CD4-positive, alpha-beta T cell (primary cell): ENCODE measurements at regions not wholly inside any gene's neighbourhood (a gene's known extent, or its start where the extent isn't known, plus 50 kb on each side); places are given as distances from the start of the nearest gene placed in this dataset.

Experiments used
- ATAC-seq: fragments of 200-7000 bp; cut with Tn5 transposase; one replicate; pipeline ENCODE4 v1.10.0; 2022; ENCODE audit warnings: mild to moderate bottlenecking; ENCODE audit not compliant: poor library complexity
- CTCF ChIA-PET: fragments of 350-600 bp; sonication (Branson Sonifier 250); formaldehyde crosslinking; loops from one replicate; lab custom pipeline; 2021; ENCODE audit warnings: antibody characterized with exemption, inconsistent platforms; lab: Charles Lee
- POLR2A ChIA-PET: fragments of 350-600 bp; sonication (Branson Sonifier 250); formaldehyde crosslinking; loops from one replicate; lab custom pipeline; 2021; ENCODE audit warnings: antibody characterized with exemption, inconsistent platforms; lab: Charles Lee
- DNase-seq, 14 experiments: peaks; one replicate each; pipeline ENCODE4 v3.0.0-alpha.2; 2013 to 2020; ENCODE audit warnings: mixed read lengths in 2 of 14
- H3K27ac ChIP-seq, 2 donors: one replicate each; pipeline versions ENCODE4 v1.5.1 to v1.7.0; 2013; ENCODE audit warnings: low read length in 2 of 2, low read depth in 1 of 2, mild to moderate bottlenecking in 1 of 2
- H3K27me3 ChIP-seq, 2 experiments: 1 replicate in 1 of 2; 2 replicates in 1 of 2; pipeline versions ENCODE4 v1.6.1 to v1.7.0; 2013; ENCODE audit warnings: low read length in 2 of 2, control low read depth in 1 of 2, mild to moderate bottlenecking in 1 of 2, moderate library complexity in 1 of 2; ENCODE audit not compliant: insufficient read depth in 2 of 2, control insufficient read depth in 1 of 2
- H3K36me3 ChIP-seq: one replicate; pipeline ENCODE4 v1.6.1; 2013; ENCODE audit warnings: low read length, control low read depth; ENCODE audit not compliant: insufficient read depth
- H3K4me1 ChIP-seq: one replicate; pipeline ENCODE4 v1.6.1; 2013; ENCODE audit warnings: low read length, control low read depth; ENCODE audit not compliant: insufficient read depth
- H3K4me3 ChIP-seq: one replicate; pipeline ENCODE4 v1.5.1; 2013; ENCODE audit warnings: mild to moderate bottlenecking, low read length, moderate library complexity
- H3K9me3 ChIP-seq, 2 experiments: 1 replicate in 1 of 2; 2 replicates in 1 of 2; pipeline versions ENCODE4 v1.6.1 to v1.7.0; 2013; ENCODE audit warnings: low read length in 2 of 2, mild to moderate bottlenecking in 2 of 2, control low read depth in 1 of 2, moderate library complexity in 1 of 2; ENCODE audit not compliant: control insufficient read depth in 1 of 2, insufficient read depth in 1 of 2
- H3K27ac Mint-ChIP-seq: one replicate; pipeline ENCODE4 v1.8.0; 2020; ENCODE audit warnings: mixed read lengths
- H3K27me3 Mint-ChIP-seq: one replicate; pipeline ENCODE4 v1.8.0; 2021; ENCODE audit warnings: mixed read lengths
- H3K36me3 Mint-ChIP-seq: one replicate; pipeline ENCODE4 v1.8.0; 2021; ENCODE audit warnings: low read depth, mixed read lengths
- H3K4me1 Mint-ChIP-seq: one replicate; pipeline ENCODE4 v1.8.0; 2021; ENCODE audit warnings: low read depth, mixed read lengths
- H3K4me3 Mint-ChIP-seq: one replicate; pipeline ENCODE4 v1.8.0; 2020; ENCODE audit warnings: mild to moderate bottlenecking, mixed read lengths
- H3K9me3 Mint-ChIP-seq: one replicate; pipeline ENCODE4 v1.8.0; 2020; ENCODE audit warnings: mixed read lengths
- CTCF ChIP-seq: fragments of 200-600 bp; IDR thresholded peaks from one replicate; pipeline ENCODE4 v1.8.0; 2022; ENCODE audit warnings: antibody characterized with exemption, mild to moderate bottlenecking
- intact Hi-C, 2 experiments: fragments of 100-400 bp; cut with DNase I in 1 of 2; cut with micrococcal nuclease in 1 of 2; formaldehyde crosslinking; loops; one replicate each; pipeline versions ENCODE4 v1.15.1 to v1.9.0; 2023 to 2025; cut with DNase I, micrococcal nuclease

DNA sequence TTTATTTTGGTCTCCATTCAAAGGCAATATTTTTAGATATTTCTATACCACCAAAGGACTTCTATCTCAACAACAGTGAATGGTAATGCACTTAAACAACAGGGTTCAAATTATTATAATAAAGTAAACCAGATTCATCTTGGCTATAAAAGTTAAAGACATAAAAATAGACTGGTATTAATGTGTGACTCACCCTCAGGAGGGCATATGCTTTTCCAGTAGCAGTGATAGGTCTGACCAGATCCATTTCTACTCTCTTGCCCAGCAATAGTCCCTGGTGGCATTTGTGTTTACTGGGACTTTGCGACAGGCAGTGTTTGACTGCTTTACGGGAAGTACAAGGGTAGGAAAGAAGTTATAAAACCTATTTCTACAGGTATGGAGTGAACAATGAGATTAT lies 353.2 kb upstream of the ATP2B1 start:
- Mint-ChIP-seq H3K27me3 (no peaks in the 10 kb centered on the region), H3K4me1 (no peaks in the 10 kb centered on the region), H3K36me3 (no peaks in the 10 kb centered on the region), H3K27ac (no peak overlapping the region), H3K4me3 (no peak overlapping the region), H3K9me3 (no peaks in the 10 kb centered on the region)
- no peaks in the 10 kb centered on the region for H3K27me3 ChIP-seq
- no peak for TF ChIP-seq CTCF
- H3K4me3 ChIP-seq: no peak overlapping the region
- CTCF ChIA-PET: no interaction called here
- H3K36me3 ChIP-seq: no peaks in the 10 kb centered on the region
- DNase-seq (no peak), ATAC-seq (no peak)
- H3K27ac ChIP-seq: no peak overlapping the region
- no peaks in the 10 kb centered on the region for H3K9me3 ChIP-seq
- POLR2A ChIA-PET: no interaction called here
- no peaks in the 10 kb centered on the region for H3K4me1 ChIP-seq
- intact Hi-C loops: no loop called here

DNA sequence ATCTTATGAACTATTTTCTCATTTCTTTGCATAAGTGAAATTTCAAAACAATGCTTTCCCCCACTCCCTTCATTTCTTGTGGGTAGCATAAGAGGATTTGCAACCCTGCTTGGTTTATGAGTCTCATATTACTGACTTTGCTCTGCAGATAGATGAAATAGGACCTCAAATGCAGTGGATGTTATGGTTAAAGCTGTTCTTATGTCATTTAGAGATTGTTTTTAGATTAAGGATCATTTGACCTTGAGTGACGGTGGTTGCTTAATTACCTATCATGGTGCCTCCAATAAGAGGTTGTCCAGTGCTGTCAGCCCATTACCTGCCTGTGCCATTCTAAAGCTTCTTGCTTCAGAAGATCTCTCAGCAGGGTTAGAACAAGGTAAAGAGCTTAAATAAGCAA lies 351.4 kb upstream of the ATP2B1 start:
- Histone ChIP-seq H3K27me3 (no peaks in the 10 kb centered on the region), H3K4me1 (no peaks in the 10 kb centered on the region), H3K27ac (no peak overlapping the region), H3K9me3 (no peaks in the 10 kb centered on the region), H3K36me3 (no peaks in the 10 kb centered on the region), H3K4me3 (no peak overlapping the region)
- POLR2A ChIA-PET: no interaction called here
- ATAC-seq: no peak
- TF ChIP-seq CTCF: no peak
- CTCF ChIA-PET: interaction anchor here (1.1 kb wide), 1 partner anchor 40 kb away, joined by 4 read pairs; no protein-coding TSS in a partner anchor
- H3K36me3 Mint-ChIP-seq: no peaks in the 10 kb centered on the region
- H3K9me3 Mint-ChIP-seq: no peaks in the 10 kb centered on the region
- DNase-seq: no peak
- H3K27ac Mint-ChIP-seq: no peak overlapping the region
- no peaks in the 10 kb centered on the region for H3K27me3 Mint-ChIP-seq
- H3K4me1 Mint-ChIP-seq: no peaks in the 10 kb centered on the region
- intact Hi-C loops: no loop called here
- H3K4me3 Mint-ChIP-seq: no peak overlapping the region

DNA sequence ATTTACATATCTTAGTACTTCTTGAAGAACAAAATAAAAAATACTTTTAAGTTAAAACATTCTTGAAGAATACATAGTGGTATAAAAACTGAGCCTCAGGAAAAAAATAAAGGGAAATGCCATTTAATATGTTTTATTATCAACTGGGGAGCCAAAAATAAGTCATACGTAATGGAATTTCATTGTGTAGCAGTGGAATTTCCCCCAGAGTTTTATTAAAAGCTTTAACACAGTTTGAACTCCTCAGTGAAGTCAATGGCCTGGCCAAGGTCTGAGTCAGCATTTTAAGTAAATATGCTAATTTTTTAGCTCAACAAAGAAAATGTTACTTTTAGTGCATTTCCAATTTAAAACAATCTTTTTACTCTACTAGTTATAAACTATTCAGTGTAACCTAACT lies 350.1 kb upstream of the ATP2B1 start:
- Histone ChIP-seq H3K4me1 (no peaks in the 10 kb centered on the region), H3K36me3 (no peaks in the 10 kb centered on the region), H3K4me3 (no peak overlapping the region), H3K27me3 (no peaks in the 10 kb centered on the region), H3K9me3 (no peaks in the 10 kb centered on the region), H3K27ac (no peak overlapping the region)
- Mint-ChIP-seq H3K36me3 (no peaks in the 10 kb centered on the region), H3K9me3 (no peaks in the 10 kb centered on the region), H3K4me3 (no peak overlapping the region), H3K4me1 (no peaks in the 10 kb centered on the region), H3K27me3 (no peaks in the 10 kb centered on the region), H3K27ac (no peak overlapping the region)
- DNase-seq (no peak), ATAC-seq (no peak)
- CTCF ChIA-PET: no interaction called here
- POLR2A ChIA-PET: no interaction called here
- intact Hi-C loops: no loop called here
- TF ChIP-seq CTCF: no peak
